DOHH2 (cell line): ENCODE measurements at regions not wholly inside any gene's neighbourhood (a gene's known extent, or its start where the extent isn't known, plus 50 kb on each side); places are given as distances from the start of the nearest gene placed in this dataset.

Source experiments
- H3F3A ChIP-seq: fragments of 200-600 bp; sonication (generic), shearing (Covaris generic); 2 replicates; pipeline ENCODE4 v1.6.0; 2016; ENCODE audit warnings: antibody characterized with exemption, mild to moderate bottlenecking; ENCODE audit not compliant: control insufficient read depth, insufficient read depth
- H3K27ac ChIP-seq: fragments of 200-600 bp; sonication (generic); 2 replicates; pipeline ENCODE4 v1.5.1; 2014; ENCODE audit warnings: low read depth, mild to moderate bottlenecking, low read length, moderate library complexity
- H3K27me3 ChIP-seq: fragments of 200-600 bp; sonication (generic); 2 replicates; pipeline ENCODE4 v1.6.1; 2014; ENCODE audit warnings: mild to moderate bottlenecking, low read length, mixed read lengths; ENCODE audit not compliant: control insufficient read depth
- H3K36me3 ChIP-seq: fragments of 200-600 bp; sonication (generic); 2 replicates; pipeline ENCODE4 v1.6.1; 2014; ENCODE audit warnings: mild to moderate bottlenecking, low read length, moderate library complexity, mixed read lengths; ENCODE audit not compliant: control insufficient read depth
- H3K4me1 ChIP-seq: fragments of 200-600 bp; sonication (generic); 2 replicates; pipeline ENCODE4 v1.6.1; 2014; ENCODE audit warnings: mild to moderate bottlenecking, low read length, mixed read lengths; ENCODE audit not compliant: control insufficient read depth
- H3K4me2 ChIP-seq: fragments of 200-600 bp; sonication (generic); 2 replicates; pipeline ENCODE4 v1.6.0; 2014; ENCODE audit warnings: mild to moderate bottlenecking, low read length, moderate library complexity
- H3K4me3 ChIP-seq: fragments of 200-600 bp; sonication (generic); 2 replicates; pipeline ENCODE4 v1.5.1; 2014; ENCODE audit warnings: mild to moderate bottlenecking, low read length, mixed read lengths
- H3K79me2 ChIP-seq: fragments of 200-600 bp; sonication (generic); 2 replicates; pipeline ENCODE4 v1.6.1; 2014; ENCODE audit warnings: mild to moderate bottlenecking, low read length, mixed read lengths; ENCODE audit not compliant: control insufficient read depth
- H3K9me2 ChIP-seq: fragments of 200-600 bp; sonication (generic); replicated peaks from 2 replicates; pipeline ENCODE4 v1.6.1; 2014; ENCODE audit warnings: mild to moderate bottlenecking, low read length, mixed read lengths; ENCODE audit not compliant: control insufficient read depth
- H3K9me3 ChIP-seq: fragments of 200-600 bp; sonication (generic); 2 replicates; pipeline ENCODE4 v1.6.1; 2014; ENCODE audit warnings: antibody characterized with exemption, low read length, mixed read lengths; ENCODE audit not compliant: control insufficient read depth, insufficient read depth
- H4K20me1 ChIP-seq: fragments of 200-600 bp; sonication (generic); 2 replicates; pipeline ENCODE4 v1.6.0; 2014; ENCODE audit warnings: low read depth, mild to moderate bottlenecking, antibody characterized with exemption, low read length, moderate library complexity; ENCODE audit not compliant: control insufficient read depth, insufficient read depth
- CTCF ChIP-seq: fragments of 200-600 bp; sonication (generic); IDR thresholded peaks from one replicate; pipeline ENCODE4 v1.5.1; 2014; ENCODE audit warnings: antibody characterized with exemption, mild to moderate bottlenecking, low read depth, low read length; ENCODE audit not compliant: poor library complexity, severe bottlenecking
- EZH2phosphoT487 ChIP-seq: fragments of 200-600 bp; sonication (generic); IDR thresholded peaks from 2 replicates; pipeline ENCODE4 v1.6.1; 2017; ENCODE audit warnings: borderline replicate concordance, mild to moderate bottlenecking, antibody characterized with exemption, low read length, moderate library complexity, mixed read lengths

- TF ChIP-seq EZH2phosphoT487 (no peak), CTCF (no peak)
- no peaks in the 10 kb centered on the region for H3K9me3 ChIP-seq
- H3K9me2 ChIP-seq = no peaks in the 10 kb centered on the region
- no peaks in the 10 kb centered on the region for H3F3A ChIP-seq
- no peaks in the 10 kb centered on the region for H3K79me2 ChIP-seq
- H3K27me3 ChIP-seq = no peaks in the 10 kb centered on the region
- no peak overlapping the region for H3K4me2 ChIP-seq
- no peaks in the 10 kb centered on the region for H3K4me1 ChIP-seq
- no peaks in the 10 kb centered on the region for H4K20me1 ChIP-seq
- H3K36me3 ChIP-seq = no peaks in the 10 kb centered on the region
- no peak overlapping the region for H3K27ac ChIP-seq
- no peak overlapping the region for H3K4me3 ChIP-seq
These were observed 79.3 kb upstream of the POU3F3 start for GRCh38 chr2:104774631-104775030.

DNA sequence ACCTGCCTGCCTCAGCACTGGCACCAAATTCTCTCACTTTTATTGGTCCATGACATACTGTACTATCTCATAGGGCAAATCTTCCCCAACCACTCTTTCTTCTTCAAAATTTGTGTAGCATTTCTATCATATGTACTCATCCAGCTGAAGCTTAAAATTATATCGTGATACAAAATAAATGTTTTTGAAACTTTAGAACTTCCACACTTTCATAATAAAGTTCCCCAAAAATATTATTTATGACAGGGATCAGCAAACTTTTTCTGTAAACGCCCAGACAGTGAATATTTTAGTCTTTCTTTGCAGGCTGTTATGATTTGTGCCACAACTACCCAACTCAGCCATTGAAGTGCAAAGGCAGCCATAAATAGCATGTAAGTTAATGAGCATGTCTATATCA lies 76.2 kb upstream of the POU3F3 start:
- Histone ChIP-seq H4K20me1 (no peaks in the 10 kb centered on the region), H3K9me3 (no peaks in the 10 kb centered on the region), H3K79me2 (no peaks in the 10 kb centered on the region), H3K27me3 (no peaks in the 10 kb centered on the region), H3K36me3 (no peaks in the 10 kb centered on the region), H3F3A (no peaks in the 10 kb centered on the region), H3K4me3 (no peak overlapping the region), H3K9me2 (no peaks in the 10 kb centered on the region), H3K4me1 (no peaks in the 10 kb centered on the region), H3K4me2 (no peak overlapping the region), H3K27ac (no peak overlapping the region)
- TF ChIP-seq CTCF = no peak
- no peak for TF ChIP-seq EZH2phosphoT487

GRCh38 chr2:104781151-104781550 lies 72.8 kb upstream of the POU3F3 start:
- Histone ChIP-seq H3K79me2 (no peaks in the 10 kb centered on the region), H3K27ac (no peak overlapping the region)

More at GRCh38 chr2:104781151-104781550, 72.8 kb upstream of the POU3F3 start:
- Histone ChIP-seq H3F3A (no peaks in the 10 kb centered on the region), H3K9me2 (no peaks in the 10 kb centered on the region), H3K4me3 (no peak overlapping the region), H3K4me1 (no peaks in the 10 kb centered on the region), H3K27me3 (no peaks in the 10 kb centered on the region), H4K20me1 (no peaks in the 10 kb centered on the region), H3K4me2 (no peak overlapping the region), H3K9me3 (no peaks in the 10 kb centered on the region), H3K36me3 (no peaks in the 10 kb centered on the region)
- TF ChIP-seq EZH2phosphoT487 = no peak
- TF ChIP-seq CTCF = no peak
